ENCODE measurements at regions not wholly inside any gene's neighbourhood (a gene's known extent, or its start where the extent isn't known, plus 50 kb on each side); places are given as distances from the start of the nearest gene placed in this dataset.

- no peak for TF ChIP-seq ATF3 (IDR thresholded peaks at IDR 0.05; ENCODE audit: borderline replicate concordance, extremely low read depth, low read depth, low read length)
- TF ChIP-seq, protein P1, sequence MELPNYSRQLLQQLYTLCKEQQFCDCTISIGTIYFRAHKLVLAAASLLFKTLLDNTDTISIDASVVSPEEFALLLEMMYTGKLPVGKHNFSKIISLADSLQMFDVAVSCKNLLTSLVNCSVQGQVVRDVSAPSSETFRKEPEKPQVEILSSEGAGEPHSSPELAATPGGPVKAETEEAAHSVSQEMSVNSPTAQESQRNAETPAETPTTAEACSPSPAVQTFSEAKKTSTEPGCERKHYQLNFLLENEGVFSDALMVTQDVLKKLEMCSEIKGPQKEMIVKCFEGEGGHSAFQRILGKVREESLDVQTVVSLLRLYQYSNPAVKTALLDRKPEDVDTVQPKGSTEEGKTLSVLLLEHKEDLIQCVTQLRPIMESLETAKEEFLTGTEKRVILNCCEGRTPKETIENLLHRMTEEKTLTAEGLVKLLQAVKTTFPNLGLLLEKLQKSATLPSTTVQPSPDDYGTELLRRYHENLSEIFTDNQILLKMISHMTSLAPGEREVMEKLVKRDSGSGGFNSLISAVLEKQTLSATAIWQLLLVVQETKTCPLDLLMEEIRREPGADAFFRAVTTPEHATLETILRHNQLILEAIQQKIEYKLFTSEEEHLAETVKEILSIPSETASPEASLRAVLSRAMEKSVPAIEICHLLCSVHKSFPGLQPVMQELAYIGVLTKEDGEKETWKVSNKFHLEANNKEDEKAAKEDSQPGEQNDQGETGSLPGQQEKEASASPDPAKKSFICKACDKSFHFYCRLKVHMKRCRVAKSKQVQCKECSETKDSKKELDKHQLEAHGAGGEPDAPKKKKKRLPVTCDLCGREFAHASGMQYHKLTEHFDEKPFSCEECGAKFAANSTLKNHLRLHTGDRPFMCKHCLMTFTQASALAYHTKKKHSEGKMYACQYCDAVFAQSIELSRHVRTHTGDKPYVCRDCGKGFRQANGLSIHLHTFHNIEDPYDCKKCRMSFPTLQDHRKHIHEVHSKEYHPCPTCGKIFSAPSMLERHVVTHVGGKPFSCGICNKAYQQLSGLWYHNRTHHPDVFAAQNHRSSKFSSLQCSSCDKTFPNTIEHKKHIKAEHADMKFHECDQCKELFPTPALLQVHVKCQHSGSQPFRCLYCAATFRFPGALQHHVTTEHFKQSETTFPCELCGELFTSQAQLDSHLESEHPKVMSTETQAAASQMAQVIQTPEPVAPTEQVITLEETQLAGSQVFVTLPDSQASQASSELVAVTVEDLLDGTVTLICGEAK (IDR thresholded peaks at IDR 0.05; ENCODE audit: borderline replicate concordance): no peak
- no peak for TF ChIP-seq HCFC1 (IDR thresholded peaks at IDR 0.05; ENCODE audit: low read length)
- TF ChIP-seq FOXK2 (IDR thresholded peaks at IDR 0.05): no peak
Observed at GRCh38 chr4:8710946-8711345, 118.4 kb downstream of the CPZ start (continued).

GRCh38 chr4:8710416-8710815 lies 117.9 kb downstream of the CPZ start:
- Histone ChIP-seq H3K9me3 (replicated peaks; ENCODE audit: control insufficient read depth, insufficient read depth, low read length) (no peaks in the 10 kb centered on the region; the same call in 1 of the 3 replicates), H3K27ac (ENCODE audit: control insufficient read depth, insufficient read depth) (no peak overlapping the region), H3K79me2 (ENCODE audit: control insufficient read depth, insufficient read depth, low read length) (no peaks in the 10 kb centered on the region), H3K36me3 (ENCODE audit: control insufficient read depth in 2 of 2, insufficient read depth in 2 of 2, low read length in 1 of 2) (no peaks in the 10 kb centered on the region), H2AFZ (ENCODE audit: control insufficient read depth, low read depth, low read length) (no peak overlapping the region), H3K9ac (ENCODE audit: control insufficient read depth, insufficient read depth, low read length) (no peak overlapping the region), H3K4me2 (ENCODE audit: control insufficient read depth, insufficient read depth) (no peak overlapping the region), H3K27me3 (replicated peaks in 1 of 2; ENCODE audit: control insufficient read depth in 2 of 2, insufficient read depth in 2 of 2, low read length in 1 of 2) (no peaks in the 10 kb centered on the region; a peak in 1 of 4 replicates), H4K20me1 (ENCODE audit: control insufficient read depth, insufficient read depth) (no peaks in the 10 kb centered on the region), H3K4me3 (no peak overlapping the region), H3K4me1 (ENCODE audit: control insufficient read depth, insufficient read depth, low read length) (no peaks in the 10 kb centered on the region)
- no peak for FAIRE-seq
- 48% methylated on average over 6 of the region's 6 CpGs for WGBS (ENCODE audit: insufficient coverage, insufficient replicate concordance, low lambda C conversion rate, missing lambda C conversion rate)
- ChIA-PET RAD21 (ENCODE audit: unreplicated experiment) (no interaction called here), CTCF (no interaction called here), SMC1A (ENCODE audit: uncharacterized antibody, unreplicated experiment) (no interaction called here), POLR2A (no interaction called here)
- no peak for DNase-seq (ENCODE audit: low read depth, low spot score)
- TF ChIP-seq MTA3 (IDR thresholded peaks at IDR 0.05; ENCODE audit: borderline replicate concordance, low read length) (no peak), ZSCAN29 (IDR thresholded peaks at IDR 0.05) (no peak), RELA (IDR thresholded peaks at IDR 0.05; ENCODE audit: borderline replicate concordance, partially characterized antibody) (no peak), CREM (IDR thresholded peaks at IDR 0.05; ENCODE audit: low read depth) (no peak), LARP7 (IDR thresholded peaks at IDR 0.05) (no peak), SIN3A (IDR thresholded peaks at IDR 0.05; ENCODE audit: low read depth, low read length) (no peak), E2F8 (IDR thresholded peaks at IDR 0.05; ENCODE audit: low read depth, partially characterized antibody) (no peak), POLR2AphosphoS2 (IDR thresholded peaks at IDR 0.05; ENCODE audit: low read depth, low read length) (no peak), HDAC2 (IDR thresholded peaks at IDR 0.05) (no peak), SIX5 (IDR thresholded peaks at IDR 0.05; ENCODE audit: low read depth, low read length, severe bottlenecking) (no peak)
- TF ChIP-seq, protein P2, sequence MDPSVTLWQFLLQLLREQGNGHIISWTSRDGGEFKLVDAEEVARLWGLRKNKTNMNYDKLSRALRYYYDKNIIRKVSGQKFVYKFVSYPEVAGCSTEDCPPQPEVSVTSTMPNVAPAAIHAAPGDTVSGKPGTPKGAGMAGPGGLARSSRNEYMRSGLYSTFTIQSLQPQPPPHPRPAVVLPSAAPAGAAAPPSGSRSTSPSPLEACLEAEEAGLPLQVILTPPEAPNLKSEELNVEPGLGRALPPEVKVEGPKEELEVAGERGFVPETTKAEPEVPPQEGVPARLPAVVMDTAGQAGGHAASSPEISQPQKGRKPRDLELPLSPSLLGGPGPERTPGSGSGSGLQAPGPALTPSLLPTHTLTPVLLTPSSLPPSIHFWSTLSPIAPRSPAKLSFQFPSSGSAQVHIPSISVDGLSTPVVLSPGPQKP (IDR thresholded peaks at IDR 0.05; ENCODE audit: low read depth, low read length): no peak
- no peak for ATAC-seq
- intact Hi-C loops (cut with micrococcal nuclease; ENCODE audit: unreplicated experiment): no loop called here
- no TSS peak for BruUV-seq (replicated peaks)
- in situ Hi-C loops (cut with MboI): no loop called here
